AG09309 (cell line): ENCODE measurements at regions not wholly inside any gene's neighbourhood (a gene's known extent, or its start where the extent isn't known, plus 50 kb on each side); places are given as distances from the start of the nearest gene placed in this dataset.
A peak's percentile ranks its signal among the peaks of the same experiment; 100 is the strongest.

ENCODE experiments used
- DNase-seq: peaks from one replicate; pipeline ENCODE4 v3.0.0-alpha.2; 2010; ENCODE audit warnings: low read depth
- H3K4me3 ChIP-seq: 2 replicates; pipeline ENCODE4 v1.5.1; 2011; ENCODE audit warnings: mild to moderate bottlenecking, low read depth, low read length, moderate library complexity; ENCODE audit not compliant: control insufficient read depth
- TF ChIP-seq, protein P1 (sequence below): IDR thresholded peaks from 2 replicates; pipeline ENCODE4 v1.5.1; 2011; ENCODE audit warnings: mild to moderate bottlenecking, low read depth, low read length, inconsistent platforms; ENCODE audit not compliant: insufficient read depth, control insufficient read depth; ENCODE audit errors: missing control alignments

DNA sequence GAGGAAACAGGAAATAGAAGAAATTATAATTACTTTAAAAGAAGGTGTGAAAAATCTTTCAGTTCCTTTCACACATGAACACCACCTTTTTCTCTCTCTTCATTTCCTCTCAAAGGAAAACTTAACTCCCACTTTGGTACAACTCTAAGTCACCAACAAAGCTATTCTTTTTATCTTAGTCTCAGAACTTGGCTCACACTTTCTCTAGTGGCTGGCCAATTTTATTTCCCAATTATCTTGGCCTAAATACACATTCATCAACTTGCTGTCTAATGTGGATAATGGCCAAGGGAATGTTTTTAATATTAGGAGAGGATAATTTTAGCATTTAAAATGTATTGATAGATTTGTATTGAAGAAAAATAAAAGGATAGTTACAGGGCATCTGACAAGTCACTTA is 64.5 kb upstream of the NAV3 start:
- no peak for DNase-seq
- no peak overlapping the region for H3K4me3 ChIP-seq

DNA sequence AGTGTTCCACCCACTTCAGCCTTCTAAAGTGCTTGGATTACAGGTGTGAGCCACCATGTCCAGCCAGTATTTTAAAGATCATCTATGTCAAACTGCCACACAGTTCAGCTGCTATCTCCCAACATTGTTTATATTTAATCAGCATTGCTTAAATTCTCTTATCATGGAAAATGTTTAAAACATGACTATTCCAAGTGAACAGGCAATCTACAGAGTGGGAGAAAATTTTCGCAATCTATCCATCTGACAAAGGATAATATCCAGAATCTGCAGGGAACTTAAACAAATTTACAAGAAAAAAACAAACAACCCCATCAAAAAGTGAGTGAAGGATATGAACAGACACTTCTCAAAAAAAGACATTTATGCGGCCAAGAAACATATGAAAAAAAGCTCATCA is 69.4 kb upstream of the NAV3 start:
- TF ChIP-seq, protein P1, sequence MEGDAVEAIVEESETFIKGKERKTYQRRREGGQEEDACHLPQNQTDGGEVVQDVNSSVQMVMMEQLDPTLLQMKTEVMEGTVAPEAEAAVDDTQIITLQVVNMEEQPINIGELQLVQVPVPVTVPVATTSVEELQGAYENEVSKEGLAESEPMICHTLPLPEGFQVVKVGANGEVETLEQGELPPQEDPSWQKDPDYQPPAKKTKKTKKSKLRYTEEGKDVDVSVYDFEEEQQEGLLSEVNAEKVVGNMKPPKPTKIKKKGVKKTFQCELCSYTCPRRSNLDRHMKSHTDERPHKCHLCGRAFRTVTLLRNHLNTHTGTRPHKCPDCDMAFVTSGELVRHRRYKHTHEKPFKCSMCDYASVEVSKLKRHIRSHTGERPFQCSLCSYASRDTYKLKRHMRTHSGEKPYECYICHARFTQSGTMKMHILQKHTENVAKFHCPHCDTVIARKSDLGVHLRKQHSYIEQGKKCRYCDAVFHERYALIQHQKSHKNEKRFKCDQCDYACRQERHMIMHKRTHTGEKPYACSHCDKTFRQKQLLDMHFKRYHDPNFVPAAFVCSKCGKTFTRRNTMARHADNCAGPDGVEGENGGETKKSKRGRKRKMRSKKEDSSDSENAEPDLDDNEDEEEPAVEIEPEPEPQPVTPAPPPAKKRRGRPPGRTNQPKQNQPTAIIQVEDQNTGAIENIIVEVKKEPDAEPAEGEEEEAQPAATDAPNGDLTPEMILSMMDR = no peak
- DNase-seq = no peak
- H3K4me3 ChIP-seq = no peak overlapping the region

More for the DNA sequence above, 64.5 kb upstream of the NAV3 start:
- TF ChIP-seq, protein P1 = no peak

DNA sequence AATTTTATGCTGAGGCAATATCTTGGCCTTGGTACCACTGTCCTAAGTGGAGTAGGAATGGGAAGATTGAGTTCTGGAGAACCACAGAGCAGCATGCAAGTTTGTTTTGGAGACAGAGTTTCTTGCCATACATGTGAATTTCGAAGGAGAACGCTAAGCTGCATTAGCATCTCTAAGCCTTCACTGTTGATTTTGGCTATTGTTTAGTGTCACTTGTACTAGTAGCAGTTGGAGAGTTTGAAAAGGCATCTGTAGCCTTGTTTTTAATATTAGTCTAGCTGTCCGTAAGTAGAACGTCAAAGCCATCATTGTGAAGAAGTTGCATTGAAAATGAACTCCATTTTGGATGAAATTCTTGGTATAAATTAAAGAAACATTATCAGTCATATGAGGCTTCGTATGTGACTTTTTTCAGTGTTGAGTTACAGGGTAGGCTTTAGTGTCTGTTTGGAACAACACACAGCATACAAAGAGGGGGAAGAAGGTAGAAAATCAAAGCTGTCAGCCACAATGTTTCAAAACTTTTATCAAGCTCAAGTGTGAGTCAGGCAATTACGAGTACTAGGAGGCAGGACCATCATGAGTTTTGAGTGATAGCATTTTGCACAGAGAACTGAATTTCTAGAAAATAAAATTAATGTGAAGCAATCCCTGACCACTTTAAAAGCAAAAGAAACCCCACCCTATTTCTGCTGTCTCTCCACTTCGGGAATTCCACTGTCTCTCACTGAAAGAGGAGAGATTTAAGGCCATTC is 70.2 kb upstream of the NAV3 start:
- TF ChIP-seq, protein P1 = no peak
- no peak for DNase-seq
- no peak overlapping the region for H3K4me3 ChIP-seq

DNA sequence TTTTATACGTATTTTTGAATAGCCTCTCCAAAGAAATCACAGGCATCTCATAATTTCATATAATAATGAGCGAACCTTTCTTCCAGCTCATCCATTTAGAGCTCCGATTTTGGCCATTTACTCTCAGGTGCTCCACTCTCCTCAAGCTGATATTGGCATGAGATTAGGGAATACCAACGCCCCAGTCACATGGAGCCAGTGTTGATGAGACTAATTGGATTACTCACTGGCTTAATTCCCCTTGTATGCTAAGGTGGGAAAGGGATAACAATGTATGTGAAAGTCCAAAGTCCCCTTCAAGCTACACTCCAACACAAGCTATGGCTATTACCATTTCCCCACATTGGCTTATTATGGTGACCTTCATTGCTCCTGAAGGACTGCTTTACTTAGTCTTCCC is 76.6 kb upstream of the NAV3 start:
- no peak for DNase-seq
- no peak overlapping the region for H3K4me3 ChIP-seq
- TF ChIP-seq, protein P1 = no peak

DNA sequence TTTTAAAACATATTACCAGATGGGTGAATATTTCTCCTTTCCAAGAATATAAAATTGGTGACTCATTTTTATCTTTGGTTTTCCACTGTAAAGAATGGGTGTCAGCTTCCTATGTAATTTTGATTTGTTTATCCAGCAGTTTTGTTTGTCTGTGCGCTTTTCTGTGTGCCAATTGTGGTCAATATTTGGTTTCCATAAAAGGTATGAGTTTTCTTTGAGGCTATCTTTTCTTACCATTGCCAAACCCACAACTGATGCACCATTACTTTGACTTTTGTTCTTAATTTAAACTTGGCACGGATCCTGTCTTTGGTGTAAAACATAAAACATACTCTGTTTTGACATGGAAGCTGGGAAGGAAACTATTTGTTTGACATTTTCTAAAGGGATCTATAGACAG is 78.8 kb upstream of the NAV3 start:
- no peak overlapping the region for H3K4me3 ChIP-seq
- DNase-seq = peak; percentile 27
- TF ChIP-seq, protein P1 = no peak

DNA sequence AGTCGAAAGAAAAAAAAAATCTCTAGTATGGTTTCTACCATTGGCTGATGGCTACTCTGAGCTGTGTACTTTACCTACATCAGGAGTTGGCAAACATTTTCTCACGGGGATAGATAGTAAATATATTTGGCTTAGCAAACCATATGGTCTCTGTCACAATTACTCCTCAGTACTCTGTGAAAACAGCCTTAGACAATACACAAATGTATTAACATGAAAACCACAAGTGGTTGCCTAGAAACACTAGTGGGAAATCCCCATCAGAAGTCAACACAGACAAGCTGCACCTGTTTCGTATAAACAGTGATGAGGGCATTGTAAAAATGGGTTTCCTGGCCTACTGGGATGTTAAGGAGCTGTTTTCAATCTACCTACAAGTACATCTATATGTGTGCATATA is 84.6 kb upstream of the NAV3 start:
- no peak for DNase-seq
- H3K4me3 ChIP-seq = no peak overlapping the region
- TF ChIP-seq, protein P1 = no peak

DNA sequence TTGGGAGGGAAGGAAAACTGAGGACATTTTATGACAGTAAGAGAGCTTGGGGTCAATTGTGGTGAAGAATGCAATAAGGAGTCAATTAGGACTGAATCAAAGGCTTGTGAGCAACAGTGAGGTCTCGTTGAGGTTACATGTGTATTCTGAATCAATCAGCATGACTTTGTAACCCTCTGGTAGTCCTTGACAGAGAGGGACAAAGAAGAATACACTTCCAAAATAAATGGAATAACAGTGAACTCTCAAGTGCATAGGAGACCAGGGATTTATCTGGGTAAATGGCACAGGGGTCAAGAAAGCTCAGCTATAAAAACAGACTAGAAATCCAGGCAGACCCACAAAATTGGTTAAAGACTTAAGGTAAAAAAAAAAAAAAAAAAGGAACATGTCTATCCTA is 85.1 kb upstream of the NAV3 start:
- TF ChIP-seq, protein P1 = no peak
- H3K4me3 ChIP-seq = no peak overlapping the region
- no peak for DNase-seq
